ENCODE measurements at regions not wholly inside any gene's neighbourhood (a gene's known extent, or its start where the extent isn't known, plus 50 kb on each side); places are given as distances from the start of the nearest gene placed in this dataset.

DNA sequence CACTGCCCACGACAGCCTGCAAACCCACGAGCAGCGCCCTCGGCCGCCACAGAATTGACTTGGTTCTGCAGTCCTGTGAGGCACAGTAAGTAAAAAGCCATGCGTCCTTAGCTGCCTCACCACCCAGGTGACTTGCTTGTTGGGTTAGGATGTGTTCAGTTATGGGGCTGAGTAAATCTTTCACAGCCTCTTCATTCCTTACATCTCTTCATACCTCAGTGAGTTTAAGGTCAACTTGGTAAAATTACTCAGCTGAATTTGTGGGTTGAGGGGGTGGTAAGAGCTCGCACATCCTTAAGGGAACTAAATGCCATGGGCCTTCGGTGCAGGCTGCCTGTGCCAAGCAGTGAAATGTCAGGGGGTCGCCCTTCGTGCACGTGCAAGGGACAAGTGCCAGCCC lies 165.2 kb upstream of the ALKAL2 start:
- peaks cover 3% of the 10 kb centered on the region for H3K9me3 Mint-ChIP-seq
- Histone ChIP-seq H3K27me3 (peaks cover 3% of the 10 kb centered on the region), H3F3A (ENCODE audit: low read depth) (no peaks in the 10 kb centered on the region), H3K4me3 (no peak overlapping the region), H3K4me1 (peaks cover 9% of the 10 kb centered on the region), H3K36me3 (no peaks in the 10 kb centered on the region), H2AFZ (replicated peaks) (no peak overlapping the region), H4K20me1 (ENCODE audit: low read depth) (no peaks in the 10 kb centered on the region), H3K4me2 (no peak overlapping the region), H3K9me3 (ENCODE audit: low read depth) (no peaks in the 10 kb centered on the region), H3K27ac (no peak overlapping the region), H3K79me2 (ENCODE audit: low read depth) (no peaks in the 10 kb centered on the region), H3K9ac (no peak overlapping the region)
- DNase-seq (ENCODE audit: low spot score), result no peak
- H3K27me3 Mint-ChIP-seq (ENCODE audit: insufficient read depth, low read depth), result peaks cover 9% of the 10 kb centered on the region
- no peak overlapping the region for H3K27ac Mint-ChIP-seq
- TF ChIP-seq EZH2phosphoT487 (IDR thresholded peaks at IDR 0.05), result no peak
- no peak for TF ChIP-seq EZH2 (IDR thresholded peaks at IDR 0.05)
- TF ChIP-seq, protein P1, sequence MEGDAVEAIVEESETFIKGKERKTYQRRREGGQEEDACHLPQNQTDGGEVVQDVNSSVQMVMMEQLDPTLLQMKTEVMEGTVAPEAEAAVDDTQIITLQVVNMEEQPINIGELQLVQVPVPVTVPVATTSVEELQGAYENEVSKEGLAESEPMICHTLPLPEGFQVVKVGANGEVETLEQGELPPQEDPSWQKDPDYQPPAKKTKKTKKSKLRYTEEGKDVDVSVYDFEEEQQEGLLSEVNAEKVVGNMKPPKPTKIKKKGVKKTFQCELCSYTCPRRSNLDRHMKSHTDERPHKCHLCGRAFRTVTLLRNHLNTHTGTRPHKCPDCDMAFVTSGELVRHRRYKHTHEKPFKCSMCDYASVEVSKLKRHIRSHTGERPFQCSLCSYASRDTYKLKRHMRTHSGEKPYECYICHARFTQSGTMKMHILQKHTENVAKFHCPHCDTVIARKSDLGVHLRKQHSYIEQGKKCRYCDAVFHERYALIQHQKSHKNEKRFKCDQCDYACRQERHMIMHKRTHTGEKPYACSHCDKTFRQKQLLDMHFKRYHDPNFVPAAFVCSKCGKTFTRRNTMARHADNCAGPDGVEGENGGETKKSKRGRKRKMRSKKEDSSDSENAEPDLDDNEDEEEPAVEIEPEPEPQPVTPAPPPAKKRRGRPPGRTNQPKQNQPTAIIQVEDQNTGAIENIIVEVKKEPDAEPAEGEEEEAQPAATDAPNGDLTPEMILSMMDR (IDR thresholded peaks at IDR 0.05), result no peak
- H3K4me1 Mint-ChIP-seq, result peaks cover 42% of the 10 kb centered on the region
- H3K36me3 Mint-ChIP-seq, result no peaks in the 10 kb centered on the region
- no peak overlapping the region for H3K4me3 Mint-ChIP-seq

DNA sequence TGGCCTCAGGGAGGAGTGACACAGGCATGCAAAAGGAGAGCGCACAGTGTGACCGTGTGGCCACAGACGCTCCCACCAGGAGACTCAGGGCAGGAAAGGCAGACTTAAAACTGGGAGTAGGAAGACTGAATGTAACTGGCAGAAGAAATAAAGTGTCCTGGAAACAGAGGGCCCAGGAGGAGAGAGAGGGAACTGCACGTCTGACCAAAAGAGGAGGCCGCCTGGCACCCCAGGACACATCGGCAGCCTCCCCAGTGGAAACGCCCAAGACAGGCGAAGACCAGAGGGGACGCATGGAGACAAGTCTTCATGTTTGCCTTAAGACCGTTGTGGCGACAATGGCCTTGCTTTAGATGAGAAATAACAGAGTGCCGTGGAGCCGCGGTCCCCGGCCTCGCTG lies 163.6 kb upstream of the ALKAL2 start:
- no peak overlapping the region for H3K4me3 Mint-ChIP-seq
- Histone ChIP-seq H2AFZ (replicated peaks) (no peak overlapping the region), H3K9ac (no peak overlapping the region), H3K79me2 (ENCODE audit: low read depth) (no peaks in the 10 kb centered on the region), H3K36me3 (no peaks in the 10 kb centered on the region), H3K4me3 (no peak overlapping the region), H3K27me3 (peaks cover 17% of the 10 kb centered on the region), H3F3A (ENCODE audit: low read depth) (no peaks in the 10 kb centered on the region), H3K27ac (no peak overlapping the region), H3K4me1 (peaks cover 8% of the 10 kb centered on the region), H4K20me1 (ENCODE audit: low read depth) (no peaks in the 10 kb centered on the region), H3K4me2 (no peak overlapping the region), H3K9me3 (ENCODE audit: low read depth) (no peaks in the 10 kb centered on the region)
- H3K4me1 Mint-ChIP-seq, result peaks cover 46% of the 10 kb centered on the region
- no peak overlapping the region for H3K27ac Mint-ChIP-seq
- H3K27me3 Mint-ChIP-seq (ENCODE audit: insufficient read depth, low read depth), result peaks cover 11% of the 10 kb centered on the region
- no peaks in the 10 kb centered on the region for H3K36me3 Mint-ChIP-seq
- DNase-seq (ENCODE audit: low spot score), result no peak
- H3K9me3 Mint-ChIP-seq, result peaks cover 3% of the 10 kb centered on the region
- TF ChIP-seq EZH2phosphoT487 (IDR thresholded peaks at IDR 0.05) (no peak), EZH2 (IDR thresholded peaks at IDR 0.05) (no peak)
- TF ChIP-seq, protein P1 (IDR thresholded peaks at IDR 0.05), result no peak

DNA sequence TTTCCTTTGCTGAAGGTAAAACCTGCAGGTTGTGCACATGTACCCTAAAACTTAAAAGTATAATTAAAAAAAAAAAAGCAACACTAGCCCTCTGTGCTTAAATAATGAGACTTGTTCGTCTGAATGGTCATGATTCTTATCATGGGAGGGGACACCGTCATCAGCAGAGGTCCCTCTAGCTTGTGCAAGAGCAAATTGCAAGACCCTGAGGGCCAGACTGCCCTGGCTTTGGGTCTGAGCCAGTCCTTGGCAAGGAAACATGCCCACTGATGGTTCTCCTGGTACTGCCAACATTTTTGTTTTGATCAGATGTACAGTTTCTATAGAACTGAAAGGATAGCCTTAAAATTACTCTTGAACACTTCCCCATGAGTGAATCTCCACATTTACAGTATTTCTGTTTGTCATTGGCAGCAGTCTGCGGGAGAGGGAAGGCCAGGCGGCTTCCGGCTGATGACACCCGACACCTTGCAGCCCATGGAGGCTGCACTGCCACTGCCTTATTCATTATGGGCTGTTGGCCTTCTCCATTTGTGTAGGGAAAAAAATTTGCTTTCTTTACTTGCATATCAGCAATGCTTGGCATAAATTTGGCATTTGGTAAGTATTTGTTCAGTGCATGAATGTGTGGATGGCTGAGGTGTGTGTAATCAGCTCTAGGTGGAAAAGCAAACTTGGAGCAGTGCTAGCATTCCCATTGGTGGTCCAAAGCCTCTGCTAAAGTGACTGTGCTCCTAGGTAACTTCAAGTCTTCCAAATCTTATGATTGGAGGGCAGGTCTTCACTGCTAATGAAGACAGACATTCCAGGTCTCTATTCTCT lies 161.6 kb upstream of the ALKAL2 start:
- no peak overlapping the region for H2AFZ ChIP-seq (replicated peaks)
- H3K27ac ChIP-seq, result no peak overlapping the region
- no peaks in the 10 kb centered on the region for H3K79me2 ChIP-seq (ENCODE audit: low read depth)
- peak; percentile 40 for DNase-seq (ENCODE audit: low spot score)
- H3K4me1 ChIP-seq, result peaks cover 8% of the 10 kb centered on the region
- H3K9me3 ChIP-seq (ENCODE audit: low read depth), result no peaks in the 10 kb centered on the region
- TF ChIP-seq, protein P1 (IDR thresholded peaks at IDR 0.05), result no peak
- TF ChIP-seq EZH2 (IDR thresholded peaks at IDR 0.05) (no peak), EZH2phosphoT487 (IDR thresholded peaks at IDR 0.05) (no peak)
- peaks cover 34% of the 10 kb centered on the region for H3K27me3 ChIP-seq
- no peak overlapping the region for H3K4me3 Mint-ChIP-seq
- no peaks in the 10 kb centered on the region for H4K20me1 ChIP-seq (ENCODE audit: low read depth)
- H3F3A ChIP-seq (ENCODE audit: low read depth), result no peaks in the 10 kb centered on the region
- H3K9me3 Mint-ChIP-seq, result peaks cover 3% of the 10 kb centered on the region
- H3K9ac ChIP-seq, result no peak overlapping the region
- H3K27me3 Mint-ChIP-seq (ENCODE audit: insufficient read depth, low read depth), result peaks cover 12% of the 10 kb centered on the region
- no peak overlapping the region for H3K27ac Mint-ChIP-seq
- H3K4me1 Mint-ChIP-seq, result peaks cover 50% of the 10 kb centered on the region
- H3K36me3 ChIP-seq, result no peaks in the 10 kb centered on the region
- no peak overlapping the region for H3K4me3 ChIP-seq
- H3K4me2 ChIP-seq, result no peak overlapping the region
- H3K36me3 Mint-ChIP-seq, result no peaks in the 10 kb centered on the region
